Right atrium auricular region (tissue), 2 donors: ENCODE measurements at regions not wholly inside any gene's neighbourhood (a gene's known extent, or its start where the extent isn't known, plus 50 kb on each side); places are given as distances from the start of the nearest gene placed in this dataset.
"Not testable (repeated sequence)": the region's sequence is repeated elsewhere in the genome, so short reads cannot be mapped to it uniquely, and the experiment has no call there.

Experiments used
- DNase-seq: peaks from one replicate; pipeline ENCODE4 v3.0.0-alpha.2; 2019; ENCODE audit warnings: low spot score
- H3K27ac ChIP-seq, 2 donors: fragments of 200-600 bp; sonication (generic); 1 replicate in 1 of 2; 2 replicates in 1 of 2; pipeline ENCODE4 v1.5.1; 2016 to 2019
- H3K27me3 ChIP-seq, 2 donors: fragments of 200-600 bp; sonication (generic); one replicate each; pipeline versions ENCODE4 v1.5.1 to v1.6.0; 2017 to 2019
- H3K36me3 ChIP-seq: fragments of 200-600 bp; sonication (generic); one replicate; pipeline ENCODE4 v1.5.1; 2016
- H3K4me1 ChIP-seq, 2 donors: fragments of 200-600 bp; sonication (generic); one replicate each; pipeline versions ENCODE4 v1.5.1 to v1.6.0; 2017 to 2019
- H3K4me3 ChIP-seq, 2 donors: fragments of 200-600 bp; sonication (generic); 1 replicate in 1 of 2; 2 replicates in 1 of 2; pipeline ENCODE4 v1.5.1; 2017 to 2019; ENCODE audit warnings: mild to moderate bottlenecking in 1 of 2, moderate library complexity in 1 of 2
- H3K9me3 ChIP-seq, 2 donors: fragments of 200-600 bp; sonication (generic); one replicate each; pipeline ENCODE4 v1.5.1; 2019
- CTCF ChIP-seq, 2 donors: fragments of 200-600 bp; sonication (generic); IDR thresholded peaks; one replicate each; pipeline ENCODE4 v1.5.1; 2019; ENCODE audit warnings: antibody characterized with exemption in 2 of 2

- no peaks in the 10 kb centered on the region for H3K4me1 ChIP-seq
- H3K36me3 ChIP-seq, result no peaks in the 10 kb centered on the region
- no peaks in the 10 kb centered on the region for H3K27me3 ChIP-seq
- H3K27ac ChIP-seq, result no peak overlapping the region
- H3K9me3 ChIP-seq, result no peaks in the 10 kb centered on the region
- H3K4me3 ChIP-seq, result no peak overlapping the region
- TF ChIP-seq CTCF (IDR thresholded peaks at IDR 0.05), result no peak
- DNase-seq, result no peak
Observed at GRCh38 chr3:137325934-137326333, 368.2 kb downstream of the IL20RB start.

- Histone ChIP-seq H3K27me3 (no peaks in the 10 kb centered on the region), H3K9me3 (no peaks in the 10 kb centered on the region), H3K4me1 (no peaks in the 10 kb centered on the region), H3K4me3 (no peak overlapping the region), H3K27ac (no peak overlapping the region), H3K36me3 (no peaks in the 10 kb centered on the region)
- no peak for TF ChIP-seq CTCF (IDR thresholded peaks at IDR 0.05)
- no peak for DNase-seq
Observed at GRCh38 chr3:137329594-137329993, 371.8 kb downstream of the IL20RB start.

GRCh38 chr3:137330246-137330645 is 372.5 kb downstream of the IL20RB start:
- H3K4me3 ChIP-seq, result no peak overlapping the region
- no peaks in the 10 kb centered on the region for H3K4me1 ChIP-seq
- TF ChIP-seq CTCF (IDR thresholded peaks at IDR 0.05), result no peak
- no peaks in the 10 kb centered on the region for H3K36me3 ChIP-seq
- H3K27ac ChIP-seq, result no peak overlapping the region
- DNase-seq, result no peak
- no peaks in the 10 kb centered on the region for H3K9me3 ChIP-seq
- no peaks in the 10 kb centered on the region for H3K27me3 ChIP-seq

- Histone ChIP-seq H3K27me3 (no peaks in the 10 kb centered on the region), H3K27ac (no peak overlapping the region), H3K4me3 (no peak overlapping the region), H3K9me3 (no peaks in the 10 kb centered on the region), H3K36me3 (no peaks in the 10 kb centered on the region), H3K4me1 (no peaks in the 10 kb centered on the region)
- no peak for TF ChIP-seq CTCF (IDR thresholded peaks at IDR 0.05)
- no peak for DNase-seq
Observed at GRCh38 chr3:137332297-137332696, 374.5 kb downstream of the IL20RB start.

GRCh38 chr3:137335478-137335877 is 377.7 kb downstream of the IL20RB start:
- H3K4me3 ChIP-seq, result no peak overlapping the region
- H3K9me3 ChIP-seq, result no peaks in the 10 kb centered on the region
- H3K27ac ChIP-seq, result no peak overlapping the region
- no peak for TF ChIP-seq CTCF (IDR thresholded peaks at IDR 0.05)
- no peaks in the 10 kb centered on the region for H3K27me3 ChIP-seq
- DNase-seq, result no peak
- H3K36me3 ChIP-seq, result no peaks in the 10 kb centered on the region
- H3K4me1 ChIP-seq, result no peaks in the 10 kb centered on the region

GRCh38 chr3:137338400-137338799 is 380.6 kb downstream of the IL20RB start:
- DNase-seq, H3K27ac ChIP-seq, H3K4me1 ChIP-seq, H3K9me3 ChIP-seq, H3K36me3 ChIP-seq, H3K27me3 ChIP-seq, H3K4me3 ChIP-seq: not testable (repeated sequence)
